ENCODE measurements at regions not wholly inside any gene's neighbourhood (a gene's known extent, or its start where the extent isn't known, plus 50 kb on each side); places are given as distances from the start of the nearest gene placed in this dataset.

DNA sequence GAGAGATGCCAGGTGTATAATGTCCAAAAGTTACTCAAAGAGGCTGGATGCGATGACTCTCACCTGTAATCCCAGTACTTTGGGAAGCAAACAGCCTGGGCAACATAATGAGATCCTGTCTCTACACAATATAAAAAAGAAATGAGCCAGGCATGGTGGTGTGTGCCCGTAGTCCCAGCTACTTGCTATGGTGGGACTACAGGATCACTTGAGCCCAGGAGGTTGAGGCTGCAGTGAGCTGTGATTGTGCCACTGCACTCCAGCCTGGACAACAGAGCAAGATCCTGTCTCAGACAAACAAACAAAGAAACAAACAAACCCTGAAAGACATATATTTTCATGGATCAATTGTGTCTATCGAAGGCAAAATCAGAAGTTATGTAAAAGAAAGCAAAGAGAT, 54.3 kb upstream of the CYP2B6 start (continued):
- no peak for TF ChIP-seq REST (IDR thresholded peaks at IDR 0.05; ENCODE audit: unreplicated experiment)

DNA sequence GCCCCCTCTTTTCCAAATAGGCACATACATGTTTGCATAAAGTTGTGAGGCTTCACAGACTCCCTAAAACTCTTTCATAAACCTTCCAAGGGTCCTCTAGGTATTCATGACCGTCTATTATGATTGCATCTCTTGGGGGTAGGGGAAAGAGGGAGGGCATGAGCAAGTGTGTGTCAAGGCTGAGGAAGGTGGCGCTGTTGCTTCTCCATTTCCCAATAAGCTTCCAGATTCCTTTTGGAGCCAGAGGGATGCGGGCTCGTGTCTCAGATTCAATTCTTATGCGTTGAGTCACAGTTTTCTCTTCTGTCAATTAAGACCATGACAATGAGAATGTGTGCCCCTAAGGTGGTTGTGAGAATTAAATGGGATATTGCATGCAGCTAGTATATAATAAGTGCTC, 51.0 kb upstream of the CYP2A7 start:
- H3K27ac Mint-ChIP-seq = no peak overlapping the region
- DNase-seq (ENCODE audit: low spot score) (peak; percentile 77), ATAC-seq (peak; percentile 81)
- no peaks in the 10 kb centered on the region; the same call in 2 of the 3 replicates for H3K36me3 Mint-ChIP-seq (ENCODE audit: low read depth)
- H3K36me3 ChIP-seq (ENCODE audit: insufficient read depth) = no peaks in the 10 kb centered on the region
- peaks cover 2% of the 10 kb centered on the region; the same call in 2 of the 3 replicates for H3K4me1 Mint-ChIP-seq
- no peak overlapping the region for H3K4me3 Mint-ChIP-seq
- no peaks in the 10 kb centered on the region for H3K79me2 ChIP-seq (replicated peaks; ENCODE audit: insufficient read depth)
- H3K27ac ChIP-seq (ENCODE audit: low read depth) = no peak overlapping the region
- H3K4me1 ChIP-seq (ENCODE audit: insufficient read depth) = no peaks in the 10 kb centered on the region
- no peaks in the 10 kb centered on the region for H3K27me3 ChIP-seq (ENCODE audit: insufficient read depth)
- peaks cover 4% of the 10 kb centered on the region; the same call in 2 of the 3 replicates for H3K9me3 Mint-ChIP-seq
- H3K27me3 Mint-ChIP-seq (ENCODE audit: insufficient read depth, low read depth, poor library complexity) = peaks cover 7% of the 10 kb centered on the region
- no peak overlapping the region for H3K4me2 ChIP-seq
- no peak overlapping the region for H3K4me3 ChIP-seq
- no peaks in the 10 kb centered on the region for H3F3A ChIP-seq (replicated peaks; ENCODE audit: low read depth)
- no peaks in the 10 kb centered on the region for H4K20me1 ChIP-seq (replicated peaks; ENCODE audit: insufficient read depth)
- TF ChIP-seq, protein P1, sequence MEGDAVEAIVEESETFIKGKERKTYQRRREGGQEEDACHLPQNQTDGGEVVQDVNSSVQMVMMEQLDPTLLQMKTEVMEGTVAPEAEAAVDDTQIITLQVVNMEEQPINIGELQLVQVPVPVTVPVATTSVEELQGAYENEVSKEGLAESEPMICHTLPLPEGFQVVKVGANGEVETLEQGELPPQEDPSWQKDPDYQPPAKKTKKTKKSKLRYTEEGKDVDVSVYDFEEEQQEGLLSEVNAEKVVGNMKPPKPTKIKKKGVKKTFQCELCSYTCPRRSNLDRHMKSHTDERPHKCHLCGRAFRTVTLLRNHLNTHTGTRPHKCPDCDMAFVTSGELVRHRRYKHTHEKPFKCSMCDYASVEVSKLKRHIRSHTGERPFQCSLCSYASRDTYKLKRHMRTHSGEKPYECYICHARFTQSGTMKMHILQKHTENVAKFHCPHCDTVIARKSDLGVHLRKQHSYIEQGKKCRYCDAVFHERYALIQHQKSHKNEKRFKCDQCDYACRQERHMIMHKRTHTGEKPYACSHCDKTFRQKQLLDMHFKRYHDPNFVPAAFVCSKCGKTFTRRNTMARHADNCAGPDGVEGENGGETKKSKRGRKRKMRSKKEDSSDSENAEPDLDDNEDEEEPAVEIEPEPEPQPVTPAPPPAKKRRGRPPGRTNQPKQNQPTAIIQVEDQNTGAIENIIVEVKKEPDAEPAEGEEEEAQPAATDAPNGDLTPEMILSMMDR (conservative IDR thresholded peaks at IDR 0.05; ENCODE audit: low read depth in 2 of 2) = peak; percentile 58 to 77
- TF ChIP-seq JUNB (IDR thresholded peaks at IDR 0.05; ENCODE audit: unreplicated experiment) = no peak
- H3K9me2 ChIP-seq (ENCODE audit: insufficient read depth) = no peaks in the 10 kb centered on the region
- H2AFZ ChIP-seq = no peak overlapping the region

DNA sequence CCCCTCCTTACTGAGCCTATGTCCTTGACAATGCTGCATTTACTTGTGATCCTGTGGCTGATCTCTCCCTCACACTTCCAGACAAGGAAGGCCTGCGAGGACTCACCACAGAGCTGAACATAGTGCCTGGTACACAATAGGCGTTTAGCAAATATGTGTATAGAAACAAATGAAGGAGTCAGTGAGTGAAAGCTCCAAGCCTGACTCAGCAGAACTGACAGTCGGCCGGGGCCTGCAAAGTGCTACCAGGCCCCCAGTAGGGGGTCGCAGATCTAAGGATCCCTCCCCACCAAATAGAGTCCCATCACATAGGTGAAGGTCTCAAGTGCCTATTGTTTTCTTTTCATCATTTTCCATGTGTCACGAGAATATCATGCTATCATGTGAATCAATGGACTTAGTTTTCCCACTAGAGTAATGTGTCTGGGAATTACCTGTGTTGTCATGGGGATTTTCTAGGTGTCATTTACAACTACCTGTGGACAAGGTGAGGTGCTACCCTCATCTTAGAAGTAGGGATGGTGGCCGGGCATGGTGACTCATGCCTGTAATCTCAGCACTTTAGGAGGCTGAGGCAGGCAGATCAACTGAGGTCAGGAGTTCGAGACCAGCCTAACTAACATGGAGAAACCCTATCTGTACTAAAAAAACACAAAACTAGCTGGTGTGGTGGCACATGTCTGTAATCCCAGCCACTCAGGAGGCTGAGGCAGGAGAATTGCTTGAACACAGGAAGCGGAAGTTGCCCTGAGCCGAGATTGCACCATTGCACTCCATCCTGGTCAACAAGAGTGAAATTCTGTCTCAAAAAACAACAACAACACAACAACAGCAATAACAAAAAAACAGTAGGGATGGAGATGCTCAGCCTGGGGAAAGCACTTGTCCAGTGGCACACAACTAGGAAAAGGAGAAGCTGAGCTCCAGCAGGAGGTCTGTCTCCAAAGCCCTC, 50.3 kb upstream of the CYP2A7 start:
- Histone ChIP-seq H3K4me2 (no peak overlapping the region), H3K9me2 (ENCODE audit: insufficient read depth) (no peaks in the 10 kb centered on the region), H3K4me3 (no peak overlapping the region), H4K20me1 (replicated peaks; ENCODE audit: insufficient read depth) (no peaks in the 10 kb centered on the region), H3K27ac (ENCODE audit: low read depth) (no peak overlapping the region), H3K79me2 (replicated peaks; ENCODE audit: insufficient read depth) (no peaks in the 10 kb centered on the region), H3K36me3 (ENCODE audit: insufficient read depth) (no peaks in the 10 kb centered on the region), H3F3A (replicated peaks; ENCODE audit: low read depth) (no peaks in the 10 kb centered on the region), H2AFZ (no peak overlapping the region), H3K4me1 (ENCODE audit: insufficient read depth) (no peaks in the 10 kb centered on the region), H3K27me3 (ENCODE audit: insufficient read depth) (no peaks in the 10 kb centered on the region)
- Mint-ChIP-seq H3K27me3 (ENCODE audit: insufficient read depth, low read depth, poor library complexity) (peaks cover 7% of the 10 kb centered on the region), H3K27ac (peak overlapping the region; percentile 50; the same call in 1 of the 2 replicates), H3K4me1 (peaks cover 2% of the 10 kb centered on the region; the same call in 2 of the 3 replicates), H3K36me3 (ENCODE audit: low read depth) (no peaks in the 10 kb centered on the region; the same call in 2 of the 3 replicates), H3K9me3 (peaks cover 4% of the 10 kb centered on the region; the same call in 2 of the 3 replicates), H3K4me3 (no peak overlapping the region)
- ATAC-seq = no peak
- no peak for DNase-seq (ENCODE audit: low spot score)
- TF ChIP-seq CREB1 (CRISPR knock-in tag; IDR thresholded peaks at IDR 0.05; ENCODE audit: low read depth) (no peak), ZNF331 (CRISPR knock-in tag; IDR thresholded peaks at IDR 0.05; ENCODE audit: low read depth) (no peak), ZNF114 (CRISPR knock-in tag; IDR thresholded peaks at IDR 0.05) (no peak), EZH2phosphoT487 (IDR thresholded peaks at IDR 0.05; ENCODE audit: unreplicated experiment) (no peak), JUNB (IDR thresholded peaks at IDR 0.05; ENCODE audit: unreplicated experiment) (no peak), REST (IDR thresholded peaks at IDR 0.05; ENCODE audit: unreplicated experiment) (no peak), POLR2AphosphoS5 (IDR thresholded peaks at IDR 0.05; ENCODE audit: low read depth) (no peak), EZH2 (IDR thresholded peaks at IDR 0.05; ENCODE audit: low read depth, unreplicated experiment) (no peak)
- TF ChIP-seq, protein P1 (conservative IDR thresholded peaks at IDR 0.05; ENCODE audit: low read depth in 2 of 2) = no peak

Data from GM23338 (cell line).